Activated gamma-delta T cell treated with anti-CD3 and anti-CD28 coated beads, Interleukin-2, amount 50 U/mL, for 16 hours (primary cell): ENCODE measurements at regions not wholly inside any gene's neighbourhood (a gene's known extent, or its start where the extent isn't known, plus 50 kb on each side); places are given as distances from the start of the nearest gene placed in this dataset.
"Not testable (repeated sequence)": the region's sequence is repeated elsewhere in the genome, so short reads cannot be mapped to it uniquely, and the experiment has no call there.

Experiments used
- DNase-seq: peaks from one replicate; pipeline ENCODE4 v3.0.0-alpha.2; 2020; ENCODE audit warnings: low read depth

- peak; percentile 2 for DNase-seq
These were observed 188.8 kb upstream of the GLRA1 start for GRCh38 chr5:152113401-152113800.

GRCh38 chr5:152107220-152107619 lies 182.6 kb upstream of the GLRA1 start:
- no peak for DNase-seq

- DNase-seq = no peak
These were observed 181.9 kb upstream of the GLRA1 start for GRCh38 chr5:152106571-152106970.

- no peak for DNase-seq
These were observed 180.4 kb upstream of the GLRA1 start for GRCh38 chr5:152105085-152105484.

- no peak for DNase-seq
These were observed 179.6 kb upstream of the GLRA1 start for GRCh38 chr5:152104211-152104610.

GRCh38 chr5:152102908-152103307 lies 178.3 kb upstream of the GLRA1 start:
- DNase-seq = not testable (repeated sequence)

GRCh38 chr5:152102057-152102456 lies 177.4 kb upstream of the GLRA1 start:
- DNase-seq = no peak

GRCh38 chr5:152100462-152100861 lies 175.8 kb upstream of the GLRA1 start:
- no peak for DNase-seq

GRCh38 chr5:152097128-152097527 lies 172.5 kb upstream of the GLRA1 start:
- no peak for DNase-seq

GRCh38 chr5:152094716-152095115 lies 170.1 kb upstream of the GLRA1 start:
- DNase-seq = no peak

- DNase-seq = no peak
These were observed 169.4 kb upstream of the GLRA1 start for GRCh38 chr5:152094060-152094459.

- no peak for DNase-seq
These were observed 167.9 kb upstream of the GLRA1 start for GRCh38 chr5:152092580-152092979.

- no peak for DNase-seq
These were observed 165.0 kb upstream of the GLRA1 start for GRCh38 chr5:152089644-152090043.

GRCh38 chr5:152086668-152087067 lies 162.0 kb upstream of the GLRA1 start:
- DNase-seq = no peak

GRCh38 chr5:152084476-152084875 lies 159.8 kb upstream of the GLRA1 start:
- no peak for DNase-seq

- DNase-seq = no peak
These were observed 158.6 kb upstream of the GLRA1 start for GRCh38 chr5:152083231-152083630.

GRCh38 chr5:152072091-152072490 lies 147.4 kb upstream of the GLRA1 start:
- no peak for DNase-seq

- no peak for DNase-seq
These were observed 145.9 kb upstream of the GLRA1 start for GRCh38 chr5:152070591-152070990.

- no peak for DNase-seq
These were observed 142.1 kb upstream of the GLRA1 start for GRCh38 chr5:152066784-152067183.

- no peak for DNase-seq
These were observed 138.4 kb upstream of the GLRA1 start for GRCh38 chr5:152063004-152063403.

GRCh38 chr5:152061095-152061494 lies 136.4 kb upstream of the GLRA1 start:
- no peak for DNase-seq

GRCh38 chr5:152058267-152058666 lies 133.6 kb upstream of the GLRA1 start:
- DNase-seq = no peak

GRCh38 chr5:152056931-152057330 lies 132.3 kb upstream of the GLRA1 start:
- DNase-seq = no peak

GRCh38 chr5:152052470-152052869 lies 127.8 kb upstream of the GLRA1 start:
- DNase-seq = no peak
